Neural crest cell (in vitro differentiated cells): ENCODE measurements at regions not wholly inside any gene's neighbourhood (a gene's known extent, or its start where the extent isn't known, plus 50 kb on each side); places are given as distances from the start of the nearest gene placed in this dataset.

Experiments
- DNase-seq: peaks from one replicate; pipeline ENCODE4 v3.0.0; 2021; ENCODE audit warnings: low read depth, mixed read lengths, low spot score
- H3K27ac Mint-ChIP-seq: one replicate; pipeline ENCODE4 v1.8.0; 2021; ENCODE audit warnings: mild to moderate bottlenecking, mixed read lengths; ENCODE audit not compliant: unreplicated experiment
- H3K27me3 Mint-ChIP-seq: 2 replicates; pipeline ENCODE4 v1.8.0; 2021; ENCODE audit warnings: low read depth, mild to moderate bottlenecking, mixed read lengths
- H3K36me3 Mint-ChIP-seq: 2 replicates; pipeline ENCODE4 v1.8.0; 2021; ENCODE audit warnings: low read depth, mild to moderate bottlenecking, mixed read lengths
- H3K4me1 Mint-ChIP-seq: 2 replicates; pipeline ENCODE4 v1.8.0; 2021; ENCODE audit warnings: mixed read lengths
- H3K4me3 Mint-ChIP-seq: one replicate; pipeline ENCODE4 v1.8.0; 2021; ENCODE audit warnings: mild to moderate bottlenecking, mixed read lengths
- H3K9me3 Mint-ChIP-seq: 2 replicates; pipeline ENCODE4 v1.8.0; 2021; ENCODE audit warnings: mixed read lengths
- TF ChIP-seq, protein P1 (sequence below): fragments of 200-600 bp; sonication (generic); conservative IDR thresholded peaks from 2 replicates; pipeline ENCODE4 v1.5.0; 2021; ENCODE audit warnings: antibody characterized with exemption, mild to moderate bottlenecking

DNA sequence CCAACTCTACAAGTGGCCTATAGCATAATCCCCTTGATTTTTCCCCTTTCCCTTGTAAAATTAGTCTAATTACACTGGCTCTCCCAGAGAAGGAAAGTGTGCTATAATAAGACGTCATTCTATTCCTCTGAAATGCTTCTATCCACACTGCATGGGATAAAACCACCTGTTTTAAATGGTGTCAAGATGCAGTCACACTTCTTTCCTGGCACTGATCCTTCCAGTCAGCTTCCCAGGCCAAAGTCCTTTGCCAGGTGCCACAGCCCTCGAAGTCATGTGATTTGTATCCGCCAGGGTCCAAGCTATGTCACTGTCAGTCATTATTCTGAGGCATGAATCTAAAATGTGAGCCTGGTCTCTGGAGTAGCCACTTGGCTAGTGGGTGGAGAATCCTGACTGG lies 169.0 kb upstream of the KIAA1217 start:
- H3K27ac Mint-ChIP-seq: no peak overlapping the region
- no peaks in the 10 kb centered on the region for H3K9me3 Mint-ChIP-seq
- no peak overlapping the region for H3K4me3 Mint-ChIP-seq

DNA sequence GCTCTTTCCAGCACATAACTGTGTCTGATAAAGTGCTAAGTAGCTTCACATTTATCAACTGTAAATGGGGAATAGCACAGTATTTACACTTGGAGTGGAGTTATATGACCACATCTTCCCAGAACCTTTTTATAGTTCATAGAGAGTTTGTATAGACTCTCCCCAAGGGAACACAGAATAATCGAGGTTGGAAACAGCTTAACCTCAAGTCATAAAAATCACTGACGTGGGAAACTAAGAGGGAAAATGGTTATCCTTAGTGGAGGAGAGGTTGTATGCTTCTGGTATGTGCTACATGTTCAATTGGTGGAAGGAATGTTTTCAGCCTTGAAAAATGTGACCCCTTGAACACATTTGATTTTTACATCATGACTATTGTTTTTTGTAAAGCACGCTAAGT lies 167.9 kb upstream of the KIAA1217 start:
- Mint-ChIP-seq H3K9me3 (no peaks in the 10 kb centered on the region), H3K4me1 (peaks cover 14% of the 10 kb centered on the region), H3K27ac (no peak overlapping the region), H3K4me3 (no peak overlapping the region), H3K36me3 (no peaks in the 10 kb centered on the region), H3K27me3 (peaks cover 6% of the 10 kb centered on the region)
- TF ChIP-seq, protein P1, sequence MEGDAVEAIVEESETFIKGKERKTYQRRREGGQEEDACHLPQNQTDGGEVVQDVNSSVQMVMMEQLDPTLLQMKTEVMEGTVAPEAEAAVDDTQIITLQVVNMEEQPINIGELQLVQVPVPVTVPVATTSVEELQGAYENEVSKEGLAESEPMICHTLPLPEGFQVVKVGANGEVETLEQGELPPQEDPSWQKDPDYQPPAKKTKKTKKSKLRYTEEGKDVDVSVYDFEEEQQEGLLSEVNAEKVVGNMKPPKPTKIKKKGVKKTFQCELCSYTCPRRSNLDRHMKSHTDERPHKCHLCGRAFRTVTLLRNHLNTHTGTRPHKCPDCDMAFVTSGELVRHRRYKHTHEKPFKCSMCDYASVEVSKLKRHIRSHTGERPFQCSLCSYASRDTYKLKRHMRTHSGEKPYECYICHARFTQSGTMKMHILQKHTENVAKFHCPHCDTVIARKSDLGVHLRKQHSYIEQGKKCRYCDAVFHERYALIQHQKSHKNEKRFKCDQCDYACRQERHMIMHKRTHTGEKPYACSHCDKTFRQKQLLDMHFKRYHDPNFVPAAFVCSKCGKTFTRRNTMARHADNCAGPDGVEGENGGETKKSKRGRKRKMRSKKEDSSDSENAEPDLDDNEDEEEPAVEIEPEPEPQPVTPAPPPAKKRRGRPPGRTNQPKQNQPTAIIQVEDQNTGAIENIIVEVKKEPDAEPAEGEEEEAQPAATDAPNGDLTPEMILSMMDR: no peak
- no peak for DNase-seq

More for the DNA sequence above, 169.0 kb upstream of the KIAA1217 start:
- H3K27me3 Mint-ChIP-seq: peaks cover 6% of the 10 kb centered on the region
- peaks cover 16% of the 10 kb centered on the region for H3K4me1 Mint-ChIP-seq
- DNase-seq: no peak
- TF ChIP-seq, protein P1: no peak
- no peaks in the 10 kb centered on the region for H3K36me3 Mint-ChIP-seq

DNA sequence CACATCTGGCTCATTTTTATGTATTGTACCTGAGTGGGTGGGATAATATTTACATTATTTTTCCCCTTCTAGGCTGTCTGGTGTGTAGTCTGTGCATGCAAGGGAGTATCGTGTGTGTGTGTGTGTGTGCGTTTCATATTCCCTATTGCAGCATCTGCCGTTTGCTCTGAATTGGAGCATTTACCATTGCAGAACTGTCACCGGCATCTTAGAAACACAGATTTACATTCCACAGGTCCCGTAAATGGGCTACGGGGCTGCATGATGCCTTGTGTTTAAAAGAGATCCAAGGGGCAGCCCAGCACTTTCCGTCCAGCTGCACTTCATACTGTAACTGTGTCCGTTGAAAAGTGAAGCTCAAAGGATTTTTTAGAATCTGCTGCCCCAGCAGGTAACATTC lies 167.1 kb upstream of the KIAA1217 start:
- TF ChIP-seq, protein P1: no peak
- Mint-ChIP-seq H3K36me3 (no peaks in the 10 kb centered on the region), H3K9me3 (no peaks in the 10 kb centered on the region), H3K27ac (no peak overlapping the region), H3K4me3 (no peak overlapping the region), H3K4me1 (peaks cover 14% of the 10 kb centered on the region), H3K27me3 (peaks cover 6% of the 10 kb centered on the region)
- DNase-seq: no peak

DNA sequence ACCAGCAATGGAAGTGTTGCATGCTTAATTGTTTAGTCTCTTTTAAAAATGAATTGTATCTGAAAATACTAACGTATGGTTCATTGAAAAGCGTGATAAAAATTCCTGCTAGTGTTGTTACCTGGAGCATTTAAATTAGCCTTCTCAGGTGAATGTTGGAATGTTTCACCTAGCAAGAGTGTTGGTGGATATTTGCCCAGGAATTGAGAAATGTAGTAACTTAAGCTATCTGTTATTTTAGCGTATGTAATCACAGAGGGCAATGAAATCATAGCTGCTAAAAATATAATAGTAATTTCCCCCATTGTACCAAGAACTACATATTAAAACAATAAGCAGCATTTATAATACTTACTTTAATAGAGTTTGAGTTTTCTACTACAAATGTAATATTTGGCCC lies 166.1 kb upstream of the KIAA1217 start:
- H3K4me1 Mint-ChIP-seq: peaks cover 14% of the 10 kb centered on the region
- H3K36me3 Mint-ChIP-seq: no peaks in the 10 kb centered on the region
- H3K4me3 Mint-ChIP-seq: no peak overlapping the region
- peaks cover 6% of the 10 kb centered on the region for H3K27me3 Mint-ChIP-seq
- DNase-seq: no peak
- TF ChIP-seq, protein P1: no peak
- no peak overlapping the region for H3K27ac Mint-ChIP-seq
- no peaks in the 10 kb centered on the region for H3K9me3 Mint-ChIP-seq

DNA sequence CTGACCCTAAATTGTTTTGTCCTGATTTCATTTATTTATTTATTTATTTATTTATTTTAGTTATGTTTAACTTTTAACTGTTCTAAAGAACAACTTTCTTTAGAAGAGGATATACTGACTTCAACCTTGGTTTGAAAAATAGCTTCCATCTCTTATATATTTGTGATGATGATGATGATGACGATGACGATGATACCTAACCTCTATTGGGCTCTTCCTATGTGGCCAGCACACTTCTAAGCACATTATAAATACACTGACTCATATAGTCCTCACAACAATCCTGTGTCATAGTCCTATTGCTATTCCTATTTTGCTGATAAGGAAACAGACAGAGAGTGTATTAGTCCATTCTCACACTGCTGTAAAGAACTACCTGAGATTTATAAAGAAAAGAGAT lies 162.9 kb upstream of the KIAA1217 start:
- peaks cover 2% of the 10 kb centered on the region for H3K9me3 Mint-ChIP-seq
- no peak overlapping the region for H3K27ac Mint-ChIP-seq
- TF ChIP-seq, protein P1: no peak
- no peak overlapping the region for H3K4me3 Mint-ChIP-seq
- peaks cover 6% of the 10 kb centered on the region for H3K27me3 Mint-ChIP-seq
- peaks cover 2% of the 10 kb centered on the region for H3K36me3 Mint-ChIP-seq
- no peak for DNase-seq
- H3K4me1 Mint-ChIP-seq: peaks cover 10% of the 10 kb centered on the region

DNA sequence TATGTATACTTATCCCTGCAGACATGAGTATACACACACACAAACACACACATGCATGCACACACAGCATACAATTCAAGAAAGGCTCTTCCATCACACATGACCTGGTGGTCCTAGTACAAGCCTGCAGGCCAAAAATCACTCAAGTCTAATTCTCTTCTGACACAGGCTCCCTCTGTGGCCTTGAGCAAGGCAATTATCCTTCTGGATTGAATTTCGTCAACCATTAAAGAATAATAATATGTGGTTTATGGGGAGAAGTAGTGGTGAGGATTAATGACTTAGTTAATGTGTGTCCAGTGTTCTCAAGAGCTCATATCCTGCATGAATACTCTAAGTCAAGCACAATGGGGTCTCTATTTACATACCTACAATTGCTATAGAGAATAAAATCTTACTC lies 161.8 kb upstream of the KIAA1217 start:
- H3K27ac Mint-ChIP-seq: no peak overlapping the region
- peaks cover 8% of the 10 kb centered on the region for H3K4me1 Mint-ChIP-seq
- TF ChIP-seq, protein P1: no peak
- H3K4me3 Mint-ChIP-seq: no peak overlapping the region
- H3K27me3 Mint-ChIP-seq: peaks cover 5% of the 10 kb centered on the region
- H3K36me3 Mint-ChIP-seq: peaks cover 3% of the 10 kb centered on the region
- peaks cover 4% of the 10 kb centered on the region for H3K9me3 Mint-ChIP-seq
- DNase-seq: no peak
